ENCODE measurements at regions not wholly inside any gene's neighbourhood (a gene's known extent, or its start where the extent isn't known, plus 50 kb on each side); places are given as distances from the start of the nearest gene placed in this dataset.

- ATAC-seq (no peak), FAIRE-seq (no peak), DNase-seq (ENCODE audit: low read depth, low spot score) (no peak)
- Histone ChIP-seq H3K9ac (ENCODE audit: control insufficient read depth, insufficient read depth, low read length) (no peak overlapping the region), H3K4me2 (ENCODE audit: control insufficient read depth, insufficient read depth) (no peak overlapping the region), H2AFZ (ENCODE audit: control insufficient read depth, low read depth, low read length) (no peak overlapping the region), H4K20me1 (ENCODE audit: control insufficient read depth, insufficient read depth) (no peaks in the 10 kb centered on the region), H3K9me3 (replicated peaks; ENCODE audit: control insufficient read depth, insufficient read depth, low read length) (no peaks in the 10 kb centered on the region), H3K79me2 (ENCODE audit: control insufficient read depth, insufficient read depth, low read length) (no peaks in the 10 kb centered on the region), H3K27me3 (replicated peaks in 1 of 2; ENCODE audit: control insufficient read depth in 2 of 2, insufficient read depth in 2 of 2, low read length in 1 of 2) (no peaks in the 10 kb centered on the region), H3K4me3 (no peak overlapping the region), H3K4me1 (ENCODE audit: control insufficient read depth, insufficient read depth, low read length) (no peaks in the 10 kb centered on the region), H3K36me3 (ENCODE audit: control insufficient read depth in 2 of 2, insufficient read depth in 2 of 2, low read length in 1 of 2) (no peaks in the 10 kb centered on the region), H3K27ac (ENCODE audit: control insufficient read depth, insufficient read depth) (no peak overlapping the region)
- SMC1A ChIA-PET (ENCODE audit: uncharacterized antibody, unreplicated experiment), result no interaction called here
- BruUV-seq (replicated peaks), result no TSS peak
- in situ Hi-C loops (cut with MboI), result no loop called here
- RAD21 ChIA-PET (ENCODE audit: unreplicated experiment), result no interaction called here
- intact Hi-C loops (cut with micrococcal nuclease; ENCODE audit: unreplicated experiment), result no loop called here
- CTCF ChIA-PET, result no interaction called here
- POLR2A ChIA-PET, result no interaction called here
- 57% methylated on average over 11 of the region's 11 CpGs for WGBS (ENCODE audit: insufficient coverage, insufficient replicate concordance, low lambda C conversion rate, missing lambda C conversion rate)
- TF ChIP-seq NFIC (IDR thresholded peaks at IDR 0.05; ENCODE audit: low read depth, low read length) (no peak), RBBP5 (conservative IDR thresholded peaks at IDR 0.05) (no peak), ZNF384 (IDR thresholded peaks at IDR 0.05; ENCODE audit: borderline replicate concordance, low read depth, low read length) (no peak), NKRF (conservative IDR thresholded peaks at IDR 0.05) (no peak), SMARCA5 (IDR thresholded peaks at IDR 0.05) (no peak), MYC (IDR thresholded peaks at IDR 0.05; ENCODE audit: insufficient read depth, insufficient read length, insufficient replicate concordance, low read length, severe bottlenecking) (no peak), MAX (IDR thresholded peaks at IDR 0.05; ENCODE audit: low read depth, low read length) (no peak), SUZ12 (IDR thresholded peaks at IDR 0.05; ENCODE audit: unreplicated experiment) (no peak), CHD4 (IDR thresholded peaks at IDR 0.05) (no peak), BMI1 (IDR thresholded peaks at IDR 0.05; ENCODE audit: borderline replicate concordance) (no peak), RELB (IDR thresholded peaks at IDR 0.05; ENCODE audit: low read depth) (no peak), ZBTB40 (IDR thresholded peaks at IDR 0.05; ENCODE audit: borderline replicate concordance) (no peak), FOXM1 (IDR thresholded peaks at IDR 0.05; ENCODE audit: low read depth, low read length) (no peak), NR2C2 (IDR thresholded peaks at IDR 0.05; ENCODE audit: borderline replicate concordance, control insufficient read depth, insufficient read length, low read depth) (no peak), JUND (IDR thresholded peaks at IDR 0.05; ENCODE audit: low read depth, low read length) (no peak), ZBTB33 (IDR thresholded peaks at IDR 0.05) (no peak), POLR2A (IDR thresholded peaks at IDR 0.05; ENCODE audit: low read depth, low read length) (no peak)
These were observed 350.4 kb downstream of the C16orf95 start for GRCh38 chr16:86966777-86967176.
